WTC11 (cell line): ENCODE measurements at regions not wholly inside any gene's neighbourhood (a gene's known extent, or its start where the extent isn't known, plus 50 kb on each side); places are given as distances from the start of the nearest gene placed in this dataset.
"Not testable (repeated sequence)": the region's sequence is repeated elsewhere in the genome, so short reads cannot be mapped to it uniquely, and the experiment has no call there.

Experiments
- ATAC-seq: fragments of 200-7000 bp; cut with Tn5 transposase; 2 replicates; pipeline ENCODE4 v1.10.0; 2021; ENCODE audit warnings: mild to moderate bottlenecking, moderate library complexity
- CTCF ChIA-PET: fragments of 300-600 bp; sonication (Branson Sonifier 250); formaldehyde crosslinking; loops from one replicate; lab custom pipeline; 2021; ENCODE audit warnings: antibody characterized with exemption; lab: Charles Lee
- POLR2A ChIA-PET: fragments of 350-600 bp; sonication (Branson Sonifier 250); formaldehyde crosslinking; loops from one replicate; lab custom pipeline; 2021; ENCODE audit warnings: antibody characterized with exemption; lab: Charles Lee
- DNase-seq: peaks from one replicate; pipeline ENCODE4 v3.0.0; 2021; ENCODE audit warnings: low spot score
- H3K27ac Mint-ChIP-seq: 2 replicates; pipeline ENCODE4 v1.8.0; 2021; ENCODE audit warnings: mixed read lengths
- H3K27me3 Mint-ChIP-seq: 2 replicates; pipeline ENCODE4 v1.8.0; 2021; ENCODE audit warnings: low read depth, mild to moderate bottlenecking, moderate library complexity, mixed read lengths
- H3K36me3 Mint-ChIP-seq: 2 replicates; pipeline ENCODE4 v1.8.0; 2021; ENCODE audit warnings: mixed read lengths
- H3K4me1 Mint-ChIP-seq: 2 replicates; pipeline ENCODE4 v1.8.0; 2022; ENCODE audit warnings: mixed read lengths
- H3K4me3 Mint-ChIP-seq: 2 replicates; pipeline ENCODE4 v1.8.0; 2021; ENCODE audit warnings: mild to moderate bottlenecking, moderate library complexity, mixed read lengths
- H3K9me3 Mint-ChIP-seq: 2 replicates; pipeline ENCODE4 v1.8.0; 2021; ENCODE audit warnings: mixed read lengths
- ETV6 ChIP-seq: sonication (generic); formaldehyde crosslinking; IDR thresholded peaks from 2 replicates; pipeline ENCODE4 v1.8.1; 2022; ENCODE audit warnings: mild to moderate bottlenecking, missing genetic modification reagents
- GRHL2 ChIP-seq: fragments of 250-450 bp; sonication (Bioruptor Pico); IDR thresholded peaks from 2 replicates; pipeline ENCODE4 v1.8.0; 2022; ENCODE audit warnings: mild to moderate bottlenecking, moderate library complexity; ENCODE audit not compliant: insufficient replicate concordance, severe bottlenecking
- IRF2 ChIP-seq: sonication (generic); formaldehyde crosslinking; IDR thresholded peaks from 2 replicates; pipeline ENCODE4 v1.8.0; 2022; ENCODE audit warnings: low read depth, missing genetic modification reagents, borderline replicate concordance
- JAZF1 ChIP-seq: fragments of 250-450 bp; sonication (Bioruptor Pico); IDR thresholded peaks from 2 replicates; pipeline ENCODE4 v1.9.0; 2021; ENCODE audit warnings: moderate library complexity, mild to moderate bottlenecking, inconsistent platforms
- MXD4 ChIP-seq: fragments of 250-450 bp; sonication (Bioruptor Pico); IDR thresholded peaks from 2 replicates; pipeline ENCODE4 v1.8.0; 2021; ENCODE audit warnings: mild to moderate bottlenecking, moderate library complexity, borderline replicate concordance
- NFE2L1 ChIP-seq: sonication (generic); formaldehyde crosslinking; IDR thresholded peaks from 2 replicates; pipeline ENCODE4 v1.8.1; 2023; ENCODE audit warnings: missing genetic modification reagents
- NFYB ChIP-seq: sonication (generic); formaldehyde crosslinking; conservative IDR thresholded peaks from 2 replicates; pipeline ENCODE4 v1.8.0; 2022; ENCODE audit warnings: low read depth, missing genetic modification reagents
- NR1H2 ChIP-seq: sonication (generic); formaldehyde crosslinking; IDR thresholded peaks from 2 replicates; pipeline ENCODE4 v1.9.0; 2021; ENCODE audit warnings: mild to moderate bottlenecking, moderate library complexity, missing genetic modification reagents
- TP53 ChIP-seq: sonication (generic); formaldehyde crosslinking; IDR thresholded peaks from 2 replicates; pipeline ENCODE4 v1.8.1; 2023; ENCODE audit warnings: mild to moderate bottlenecking, missing genetic modification reagents
- TF ChIP-seq, protein P1 (sequence below): fragments of 200-600 bp; IDR thresholded peaks from 2 replicates; pipeline ENCODE4 v1.8.0; 2022; ENCODE audit warnings: antibody characterized with exemption
- TF ChIP-seq, protein P2 (sequence below): sonication (generic); formaldehyde crosslinking; IDR thresholded peaks from 2 replicates; pipeline ENCODE4 v1.8.0; 2022; ENCODE audit warnings: mild to moderate bottlenecking, missing genetic modification reagents
- TF ChIP-seq, protein P3 (sequence below): sonication (generic); formaldehyde crosslinking; IDR thresholded peaks from 2 replicates; pipeline ENCODE4 v1.8.1; 2023; ENCODE audit warnings: mild to moderate bottlenecking, missing genetic modification reagents
- TF ChIP-seq, protein P4 (sequence below): sonication (generic); formaldehyde crosslinking; IDR thresholded peaks from 2 replicates; pipeline ENCODE4 v1.8.0; 2023; ENCODE audit warnings: missing genetic modification reagents, mild to moderate bottlenecking, borderline replicate concordance

DNA sequence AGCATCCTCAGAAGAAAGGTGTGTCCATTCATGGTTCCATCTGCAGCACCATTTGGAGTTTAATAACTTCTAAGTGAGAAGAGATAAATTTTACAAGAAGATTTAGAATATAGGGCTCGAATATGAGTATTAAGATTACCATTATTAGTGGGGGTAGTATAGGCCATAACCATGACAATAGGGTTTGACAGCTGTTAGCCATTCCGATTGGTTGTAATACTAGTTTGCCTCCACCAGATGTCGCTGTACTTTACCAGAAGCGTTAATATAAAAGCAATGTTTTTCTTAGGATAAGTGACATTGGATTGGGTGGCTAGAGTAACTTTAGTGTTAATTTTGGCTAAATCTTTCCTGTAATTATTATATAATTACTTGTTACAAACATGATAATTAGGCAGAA lies 107.5 kb upstream of the SRD5A2 start:
- CTCF ChIA-PET, result interaction anchor here (1.1 kb wide), 1 partner anchor 13 kb away, joined by 4 read pairs; no protein-coding TSS in a partner anchor

DNA sequence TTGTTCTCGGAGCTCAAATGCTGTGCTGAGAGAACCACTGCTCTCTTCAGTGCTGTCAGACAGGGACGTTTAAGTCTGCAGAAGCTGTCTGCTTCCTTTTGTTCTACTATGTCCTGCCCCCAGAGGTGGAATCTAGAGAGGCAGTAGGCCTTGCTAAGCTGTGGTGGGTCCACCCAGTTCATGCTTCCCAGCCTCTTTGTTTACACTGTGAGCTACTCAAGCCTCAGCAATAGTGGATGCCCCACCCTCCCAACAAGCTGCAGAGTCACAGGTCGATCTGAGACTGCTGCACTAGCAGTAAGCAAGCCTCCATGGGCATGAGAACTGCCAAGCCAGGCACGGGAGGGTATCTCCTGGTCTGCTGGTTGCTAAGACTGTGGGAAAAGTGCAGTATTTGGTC lies 102.8 kb upstream of the SRD5A2 start:
- Mint-ChIP-seq H3K27me3 (peaks cover 26% of the 10 kb centered on the region), H3K9me3 (peaks cover 82% of the 10 kb centered on the region), H3K36me3 (peaks cover 32% of the 10 kb centered on the region)
- POLR2A ChIA-PET, ATAC-seq, H3K4me3 Mint-ChIP-seq, H3K4me1 Mint-ChIP-seq, DNase-seq, H3K27ac Mint-ChIP-seq: not testable (repeated sequence)
- CTCF ChIA-PET, result interaction anchor here (0.5 kb wide), 1 partner anchor 529 kb away, joined by 3 read pairs; no protein-coding TSS in a partner anchor

More for the DNA sequence above, 107.5 kb upstream of the SRD5A2 start:
- TF ChIP-seq NFE2L1, result no peak
- no peak for TF ChIP-seq JAZF1
- TF ChIP-seq, protein P1, sequence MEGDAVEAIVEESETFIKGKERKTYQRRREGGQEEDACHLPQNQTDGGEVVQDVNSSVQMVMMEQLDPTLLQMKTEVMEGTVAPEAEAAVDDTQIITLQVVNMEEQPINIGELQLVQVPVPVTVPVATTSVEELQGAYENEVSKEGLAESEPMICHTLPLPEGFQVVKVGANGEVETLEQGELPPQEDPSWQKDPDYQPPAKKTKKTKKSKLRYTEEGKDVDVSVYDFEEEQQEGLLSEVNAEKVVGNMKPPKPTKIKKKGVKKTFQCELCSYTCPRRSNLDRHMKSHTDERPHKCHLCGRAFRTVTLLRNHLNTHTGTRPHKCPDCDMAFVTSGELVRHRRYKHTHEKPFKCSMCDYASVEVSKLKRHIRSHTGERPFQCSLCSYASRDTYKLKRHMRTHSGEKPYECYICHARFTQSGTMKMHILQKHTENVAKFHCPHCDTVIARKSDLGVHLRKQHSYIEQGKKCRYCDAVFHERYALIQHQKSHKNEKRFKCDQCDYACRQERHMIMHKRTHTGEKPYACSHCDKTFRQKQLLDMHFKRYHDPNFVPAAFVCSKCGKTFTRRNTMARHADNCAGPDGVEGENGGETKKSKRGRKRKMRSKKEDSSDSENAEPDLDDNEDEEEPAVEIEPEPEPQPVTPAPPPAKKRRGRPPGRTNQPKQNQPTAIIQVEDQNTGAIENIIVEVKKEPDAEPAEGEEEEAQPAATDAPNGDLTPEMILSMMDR, result peak; percentile 63; the same call in 1 of the 2 replicates
- peaks cover 12% of the 10 kb centered on the region for H3K27me3 Mint-ChIP-seq
- H3K9me3 Mint-ChIP-seq, result peaks cover 79% of the 10 kb centered on the region
- no peak overlapping the region for H3K27ac Mint-ChIP-seq
- no peak overlapping the region for H3K4me3 Mint-ChIP-seq
- POLR2A ChIA-PET, result no interaction called here
- DNase-seq (no peak), ATAC-seq (no peak)
- peaks cover 41% of the 10 kb centered on the region for H3K36me3 Mint-ChIP-seq
- no peaks in the 10 kb centered on the region for H3K4me1 Mint-ChIP-seq

DNA sequence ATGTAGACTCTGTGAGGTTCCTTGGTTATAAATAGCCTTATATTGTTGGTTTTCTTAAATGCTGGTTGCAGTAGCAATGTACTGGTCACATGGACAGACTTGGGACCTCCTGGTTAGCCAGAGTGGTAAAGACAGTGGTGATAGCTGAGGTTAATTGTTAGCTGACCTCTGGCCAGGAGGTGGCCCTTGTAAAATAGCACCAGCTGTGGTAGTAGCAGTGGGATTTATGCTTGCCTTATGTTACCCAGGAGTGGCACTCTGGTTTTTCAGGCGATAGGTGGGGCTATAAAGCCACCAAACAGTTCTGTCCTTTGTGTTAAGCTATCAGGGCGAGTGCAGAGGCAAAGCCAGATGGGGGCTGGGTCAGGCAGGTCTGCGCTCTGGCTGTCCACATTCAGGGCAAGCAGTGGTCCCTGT lies 94.8 kb upstream of the SRD5A2 start:
- CTCF ChIA-PET, result interaction anchor here (0.6 to 4.0 kb wide), 15 partner anchors 9 to 618 kb away, joined by 3 to 19 read pairs (median 4); partner anchors contain the start of gene SLC30A6
- H3K27ac Mint-ChIP-seq, result no peak overlapping the region
- H3K4me1 Mint-ChIP-seq, result peaks cover 7% of the 10 kb centered on the region
- no peak overlapping the region for H3K4me3 Mint-ChIP-seq
- ATAC-seq (peak; percentile 96), DNase-seq (peak; percentile 57)
- H3K27me3 Mint-ChIP-seq, result peaks cover 6% of the 10 kb centered on the region; the same call in 1 of the 2 replicates
- POLR2A ChIA-PET, result no interaction called here
- H3K9me3 Mint-ChIP-seq, result peaks cover 73% of the 10 kb centered on the region
- TF ChIP-seq NR1H2, result no peak
- no peaks in the 10 kb centered on the region for H3K36me3 Mint-ChIP-seq

DNA sequence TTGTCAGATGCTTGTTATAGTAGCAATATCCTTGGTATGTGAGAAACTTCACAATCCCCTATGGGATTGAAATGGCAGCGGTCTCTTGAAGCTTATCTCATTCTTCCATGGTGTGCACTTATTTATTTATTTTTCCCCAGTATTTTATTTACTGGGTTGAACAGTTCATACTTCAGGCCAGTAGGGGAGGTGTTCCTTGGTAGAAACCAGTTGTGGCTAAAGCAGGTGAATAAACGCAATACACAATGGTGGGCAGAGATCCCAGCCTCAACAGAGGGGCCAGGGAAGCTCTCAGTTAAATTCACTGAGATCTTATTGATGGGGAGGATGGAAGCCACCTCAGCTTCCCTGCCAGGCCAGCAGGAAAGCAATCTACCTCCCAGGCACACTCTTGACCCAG lies 93.7 kb upstream of the SRD5A2 start:
- no peak for DNase-seq
- Mint-ChIP-seq H3K36me3 (no peaks in the 10 kb centered on the region), H3K4me1 (peaks cover 7% of the 10 kb centered on the region), H3K9me3 (peaks cover 68% of the 10 kb centered on the region), H3K4me3 (no peak overlapping the region), H3K27ac (no peak overlapping the region), H3K27me3 (peaks cover 3% of the 10 kb centered on the region; the same call in 1 of the 2 replicates)
- ChIA-PET POLR2A (no interaction called here), CTCF (interaction anchor here (0.6 to 4.0 kb wide), 3 partner anchors 8 to 197 kb away, joined by 3 to 19 read pairs (median 5); no protein-coding TSS in a partner anchor)
- TF ChIP-seq NFYB (CRISPR knock-in tag) (no peak), TP53 (CRISPR knock-in tag) (no peak), IRF2 (CRISPR knock-in tag) (no peak), ETV6 (CRISPR knock-in tag) (no peak), GRHL2 (CRISPR knock-in tag) (no peak)
- TF ChIP-seq, protein P2, sequence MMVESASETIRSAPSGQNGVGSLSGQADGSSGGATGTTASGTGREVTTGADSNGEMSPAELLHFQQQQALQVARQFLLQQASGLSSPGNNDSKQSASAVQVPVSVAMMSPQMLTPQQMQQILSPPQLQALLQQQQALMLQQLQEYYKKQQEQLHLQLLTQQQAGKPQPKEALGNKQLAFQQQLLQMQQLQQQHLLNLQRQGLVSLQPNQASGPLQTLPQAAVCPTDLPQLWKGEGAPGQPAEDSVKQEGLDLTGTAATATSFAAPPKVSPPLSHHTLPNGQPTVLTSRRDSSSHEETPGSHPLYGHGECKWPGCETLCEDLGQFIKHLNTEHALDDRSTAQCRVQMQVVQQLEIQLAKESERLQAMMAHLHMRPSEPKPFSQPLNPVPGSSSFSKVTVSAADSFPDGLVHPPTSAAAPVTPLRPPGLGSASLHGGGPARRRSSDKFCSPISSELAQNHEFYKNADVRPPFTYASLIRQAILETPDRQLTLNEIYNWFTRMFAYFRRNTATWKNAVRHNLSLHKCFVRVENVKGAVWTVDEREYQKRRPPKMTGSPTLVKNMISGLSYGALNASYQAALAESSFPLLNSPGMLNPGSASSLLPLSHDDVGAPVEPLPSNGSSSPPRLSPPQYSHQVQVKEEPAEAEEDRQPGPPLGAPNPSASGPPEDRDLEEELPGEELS (CRISPR knock-in tag), result no peak
- TF ChIP-seq, protein P3, sequence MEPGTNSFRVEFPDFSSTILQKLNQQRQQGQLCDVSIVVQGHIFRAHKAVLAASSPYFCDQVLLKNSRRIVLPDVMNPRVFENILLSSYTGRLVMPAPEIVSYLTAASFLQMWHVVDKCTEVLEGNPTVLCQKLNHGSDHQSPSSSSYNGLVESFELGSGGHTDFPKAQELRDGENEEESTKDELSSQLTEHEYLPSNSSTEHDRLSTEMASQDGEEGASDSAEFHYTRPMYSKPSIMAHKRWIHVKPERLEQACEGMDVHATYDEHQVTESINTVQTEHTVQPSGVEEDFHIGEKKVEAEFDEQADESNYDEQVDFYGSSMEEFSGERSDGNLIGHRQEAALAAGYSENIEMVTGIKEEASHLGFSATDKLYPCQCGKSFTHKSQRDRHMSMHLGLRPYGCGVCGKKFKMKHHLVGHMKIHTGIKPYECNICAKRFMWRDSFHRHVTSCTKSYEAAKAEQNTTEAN (CRISPR knock-in tag), result no peak
- ATAC-seq, result peak; percentile 35; the same call in 1 of the 2 replicates

DNA sequence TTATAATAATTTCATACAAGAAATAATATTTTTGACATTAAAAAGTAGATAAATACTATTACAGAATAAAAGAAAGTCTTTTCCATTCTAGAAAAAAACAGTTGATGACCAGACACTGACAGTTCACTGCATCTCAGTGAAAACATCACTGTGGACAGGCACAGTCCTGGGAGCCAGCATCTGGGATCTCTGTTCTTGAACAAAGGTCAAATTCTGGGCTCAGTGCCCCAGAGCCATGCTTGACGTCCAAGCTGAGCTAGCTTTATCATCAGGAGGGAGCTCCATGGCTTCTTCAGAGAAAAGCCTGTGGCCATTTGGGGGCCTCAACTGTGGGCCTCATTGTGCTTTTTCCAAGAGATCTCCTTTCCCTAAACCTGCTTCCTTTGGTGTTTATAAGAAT lies 86.1 kb upstream of the SRD5A2 start:
- Mint-ChIP-seq H3K4me1 (no peaks in the 10 kb centered on the region), H3K27me3 (peaks cover under 1% of the 10 kb centered on the region; the same call in 1 of the 2 replicates), H3K4me3 (no peak overlapping the region), H3K27ac (no peak overlapping the region), H3K36me3 (no peaks in the 10 kb centered on the region), H3K9me3 (peaks cover 25% of the 10 kb centered on the region)
- no peak for ATAC-seq
- ChIA-PET CTCF (interaction anchor here (1.2 kb wide), 1 partner anchor 8 kb away, joined by 5 read pairs; no protein-coding TSS in a partner anchor), POLR2A (no interaction called here)
- DNase-seq, result no peak
- TF ChIP-seq, protein P4, sequence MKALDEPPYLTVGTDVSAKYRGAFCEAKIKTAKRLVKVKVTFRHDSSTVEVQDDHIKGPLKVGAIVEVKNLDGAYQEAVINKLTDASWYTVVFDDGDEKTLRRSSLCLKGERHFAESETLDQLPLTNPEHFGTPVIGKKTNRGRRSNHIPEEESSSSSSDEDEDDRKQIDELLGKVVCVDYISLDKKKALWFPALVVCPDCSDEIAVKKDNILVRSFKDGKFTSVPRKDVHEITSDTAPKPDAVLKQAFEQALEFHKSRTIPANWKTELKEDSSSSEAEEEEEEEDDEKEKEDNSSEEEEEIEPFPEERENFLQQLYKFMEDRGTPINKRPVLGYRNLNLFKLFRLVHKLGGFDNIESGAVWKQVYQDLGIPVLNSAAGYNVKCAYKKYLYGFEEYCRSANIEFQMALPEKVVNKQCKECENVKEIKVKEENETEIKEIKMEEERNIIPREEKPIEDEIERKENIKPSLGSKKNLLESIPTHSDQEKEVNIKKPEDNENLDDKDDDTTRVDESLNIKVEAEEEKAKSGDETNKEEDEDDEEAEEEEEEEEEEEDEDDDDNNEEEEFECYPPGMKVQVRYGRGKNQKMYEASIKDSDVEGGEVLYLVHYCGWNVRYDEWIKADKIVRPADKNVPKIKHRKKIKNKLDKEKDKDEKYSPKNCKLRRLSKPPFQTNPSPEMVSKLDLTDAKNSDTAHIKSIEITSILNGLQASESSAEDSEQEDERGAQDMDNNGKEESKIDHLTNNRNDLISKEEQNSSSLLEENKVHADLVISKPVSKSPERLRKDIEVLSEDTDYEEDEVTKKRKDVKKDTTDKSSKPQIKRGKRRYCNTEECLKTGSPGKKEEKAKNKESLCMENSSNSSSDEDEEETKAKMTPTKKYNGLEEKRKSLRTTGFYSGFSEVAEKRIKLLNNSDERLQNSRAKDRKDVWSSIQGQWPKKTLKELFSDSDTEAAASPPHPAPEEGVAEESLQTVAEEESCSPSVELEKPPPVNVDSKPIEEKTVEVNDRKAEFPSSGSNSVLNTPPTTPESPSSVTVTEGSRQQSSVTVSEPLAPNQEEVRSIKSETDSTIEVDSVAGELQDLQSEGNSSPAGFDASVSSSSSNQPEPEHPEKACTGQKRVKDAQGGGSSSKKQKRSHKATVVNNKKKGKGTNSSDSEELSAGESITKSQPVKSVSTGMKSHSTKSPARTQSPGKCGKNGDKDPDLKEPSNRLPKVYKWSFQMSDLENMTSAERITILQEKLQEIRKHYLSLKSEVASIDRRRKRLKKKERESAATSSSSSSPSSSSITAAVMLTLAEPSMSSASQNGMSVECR, result no peak
- TF ChIP-seq MXD4 (CRISPR knock-in tag), result no peak
